ENCODE measurements at regions not wholly inside any gene's neighbourhood (a gene's known extent, or its start where the extent isn't known, plus 50 kb on each side); places are given as distances from the start of the nearest gene placed in this dataset.

DNA sequence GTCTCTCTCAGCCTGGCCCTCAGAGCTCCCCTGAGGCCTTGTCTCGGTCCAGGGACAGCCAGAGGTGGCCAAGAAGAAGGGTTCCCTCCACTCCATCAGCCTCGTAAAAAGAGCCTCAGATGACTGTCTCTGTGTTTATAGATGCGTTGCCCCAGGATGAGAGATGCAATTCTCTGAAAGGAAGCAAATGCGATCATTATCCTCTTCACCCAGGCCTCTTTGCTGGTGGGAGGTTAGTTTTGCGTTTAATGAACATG lies 90.4 kb downstream of the YTHDF1 start:
- 3% methylated on average over 5 of the region's 5 CpGs for WGBS (ENCODE audit: insufficient coverage, low coverage, missing lambda C conversion rate)
- CTCF ChIA-PET (ENCODE audit: low intra/inter-chr PET ratio) = no interaction called here
- H3K4me1 ChIP-seq (replicated peaks in 1 of 2; ENCODE audit: control insufficient read depth in 2 of 2, insufficient read depth in 2 of 2, low read length in 2 of 2) = no peaks in the 10 kb centered on the region; a peak in 2 of 5 replicates
- no peak overlapping the region for H3K27ac ChIP-seq (ENCODE audit: extremely low read depth, low read depth, low read length)
- H3K79me2 ChIP-seq (ENCODE audit: control insufficient read depth, insufficient read depth, low read length) = no peaks in the 10 kb centered on the region
- in situ Hi-C loops (cut with MboI) (no loop called here), intact Hi-C loops (cut with micrococcal nuclease) (no loop called here)
- POLR2A ChIA-PET = interaction anchor here (0.6 to 1.5 kb wide), 2 partner anchors 13 to 25 kb away, joined by 4 read pairs; no protein-coding TSS in a partner anchor
- H3K9me1 ChIP-seq (ENCODE audit: control insufficient read depth, insufficient read depth, low read length) = no peaks in the 10 kb centered on the region
- no peak for ATAC-seq
- FAIRE-seq = no peak
- no peak for DNase-seq (ENCODE audit: extremely low read depth in 1 of 4, low spot score in 3 of 4)
- no peaks in the 10 kb centered on the region for H3K36me3 ChIP-seq (ENCODE audit: control insufficient read depth, insufficient read depth, low read length)
- H3K9me3 ChIP-seq (replicated peaks; ENCODE audit: control insufficient read depth, insufficient read depth, low read depth, low read length) = no peaks in the 10 kb centered on the region
- H4K20me1 ChIP-seq (replicated peaks; ENCODE audit: control insufficient read depth, insufficient read depth, low read length) = no peaks in the 10 kb centered on the region; the same call in 1 of the 2 replicates
- H3K4me2 ChIP-seq (ENCODE audit: insufficient read depth, low read length) = no peak overlapping the region
- no peak overlapping the region for H3K9ac ChIP-seq (ENCODE audit: insufficient read depth in 1 of 2, low read depth in 2 of 2, low read length in 2 of 2)
- TF ChIP-seq, protein P1, sequence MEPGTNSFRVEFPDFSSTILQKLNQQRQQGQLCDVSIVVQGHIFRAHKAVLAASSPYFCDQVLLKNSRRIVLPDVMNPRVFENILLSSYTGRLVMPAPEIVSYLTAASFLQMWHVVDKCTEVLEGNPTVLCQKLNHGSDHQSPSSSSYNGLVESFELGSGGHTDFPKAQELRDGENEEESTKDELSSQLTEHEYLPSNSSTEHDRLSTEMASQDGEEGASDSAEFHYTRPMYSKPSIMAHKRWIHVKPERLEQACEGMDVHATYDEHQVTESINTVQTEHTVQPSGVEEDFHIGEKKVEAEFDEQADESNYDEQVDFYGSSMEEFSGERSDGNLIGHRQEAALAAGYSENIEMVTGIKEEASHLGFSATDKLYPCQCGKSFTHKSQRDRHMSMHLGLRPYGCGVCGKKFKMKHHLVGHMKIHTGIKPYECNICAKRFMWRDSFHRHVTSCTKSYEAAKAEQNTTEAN (CRISPR knock-in tag; IDR thresholded peaks at IDR 0.05) = no peak
- TF ChIP-seq HNRNPL (IDR thresholded peaks at IDR 0.05; ENCODE audit: low read depth, low read length) = no peak
- no peak for TF ChIP-seq BACH1 (tag; IDR thresholded peaks at IDR 0.05)
- TF ChIP-seq, protein P2, sequence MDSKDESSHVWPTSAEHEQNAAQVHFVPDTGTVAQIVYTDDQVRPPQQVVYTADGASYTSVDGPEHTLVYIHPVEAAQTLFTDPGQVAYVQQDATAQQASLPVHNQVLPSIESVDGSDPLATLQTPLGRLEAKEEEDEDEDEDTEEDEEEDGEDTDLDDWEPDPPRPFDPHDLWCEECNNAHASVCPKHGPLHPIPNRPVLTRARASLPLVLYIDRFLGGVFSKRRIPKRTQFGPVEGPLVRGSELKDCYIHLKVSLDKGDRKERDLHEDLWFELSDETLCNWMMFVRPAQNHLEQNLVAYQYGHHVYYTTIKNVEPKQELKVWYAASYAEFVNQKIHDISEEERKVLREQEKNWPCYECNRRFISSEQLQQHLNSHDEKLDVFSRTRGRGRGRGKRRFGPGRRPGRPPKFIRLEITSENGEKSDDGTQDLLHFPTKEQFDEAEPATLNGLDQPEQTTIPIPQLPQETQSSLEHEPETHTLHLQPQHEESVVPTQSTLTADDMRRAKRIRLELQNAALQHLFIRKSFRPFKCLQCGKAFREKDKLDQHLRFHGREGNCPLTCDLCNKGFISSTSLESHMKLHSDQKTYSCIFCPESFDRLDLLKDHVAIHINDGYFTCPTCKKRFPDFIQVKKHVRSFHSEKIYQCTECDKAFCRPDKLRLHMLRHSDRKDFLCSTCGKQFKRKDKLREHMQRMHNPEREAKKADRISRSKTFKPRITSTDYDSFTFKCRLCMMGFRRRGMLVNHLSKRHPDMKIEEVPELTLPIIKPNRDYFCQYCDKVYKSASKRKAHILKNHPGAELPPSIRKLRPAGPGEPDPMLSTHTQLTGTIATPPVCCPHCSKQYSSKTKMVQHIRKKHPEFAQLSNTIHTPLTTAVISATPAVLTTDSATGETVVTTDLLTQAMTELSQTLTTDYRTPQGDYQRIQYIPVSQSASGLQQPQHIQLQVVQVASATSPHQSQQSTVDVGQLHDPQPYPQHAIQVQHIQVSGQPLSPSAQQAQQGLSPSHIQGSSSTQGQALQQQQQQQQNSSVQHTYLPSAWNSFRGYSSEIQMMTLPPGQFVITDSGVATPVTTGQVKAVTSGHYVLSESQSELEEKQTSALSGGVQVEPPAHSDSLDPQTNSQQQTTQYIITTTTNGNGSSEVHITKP (IDR thresholded peaks at IDR 0.05; ENCODE audit: partially characterized antibody) = no peak
- no peak for TF ChIP-seq KAT7 (CRISPR knock-in tag; IDR thresholded peaks at IDR 0.05; ENCODE audit: borderline replicate concordance)
- no peak for TF ChIP-seq BHLHE40 (IDR thresholded peaks at IDR 0.05; ENCODE audit: low read length)
- TF ChIP-seq HSF4 (CRISPR knock-in tag; IDR thresholded peaks at IDR 0.05; ENCODE audit: borderline replicate concordance) = no peak
- no peak for TF ChIP-seq HDAC3 (IDR thresholded peaks at IDR 0.05; ENCODE audit: borderline replicate concordance, partially characterized antibody)
- no peak for TF ChIP-seq FOXP1 (CRISPR knock-in tag; IDR thresholded peaks at IDR 0.05)
- TF ChIP-seq RBM17 (IDR thresholded peaks at IDR 0.05; ENCODE audit: borderline replicate concordance, low read depth, low read length) = no peak
- H3K27me3 ChIP-seq (ENCODE audit: control insufficient read depth in 2 of 2, insufficient read depth in 2 of 2, low read length in 2 of 2) = peaks cover 32 to 92% of the 10 kb centered on the region in 2 experiments
- no peak overlapping the region for H2AFZ ChIP-seq (ENCODE audit: low read depth, low read length)
- no peak overlapping the region for H3K4me3 ChIP-seq
- BruUV-seq (replicated peaks) = no TSS peak

Measured in K562 (cell line).